Mucosa of rectum (tissue), 2 donors: ENCODE measurements at regions not wholly inside any gene's neighbourhood (a gene's known extent, or its start where the extent isn't known, plus 50 kb on each side); places are given as distances from the start of the nearest gene placed in this dataset.

Experiments used
- H3K27ac ChIP-seq, 2 donors: one replicate each; pipeline ENCODE4 v1.7.0; 2013; ENCODE audit warnings: inconsistent platforms in 2 of 2, low read depth in 2 of 2, low read length in 2 of 2
- H3K27me3 ChIP-seq, 2 donors: one replicate each; pipeline ENCODE4 v1.7.0; 2013; ENCODE audit warnings: low read length in 2 of 2; ENCODE audit not compliant: control insufficient read depth in 2 of 2, insufficient read depth in 2 of 2
- H3K36me3 ChIP-seq, 2 donors: one replicate each; pipeline ENCODE4 v1.7.0; 2013; ENCODE audit warnings: low read length in 2 of 2; ENCODE audit not compliant: control insufficient read depth in 2 of 2, insufficient read depth in 2 of 2
- H3K4me1 ChIP-seq, 2 donors: one replicate each; pipeline ENCODE4 v1.7.0; 2013; ENCODE audit warnings: low read length in 2 of 2, mild to moderate bottlenecking in 1 of 2; ENCODE audit not compliant: control insufficient read depth in 2 of 2, insufficient read depth in 2 of 2
- H3K4me3 ChIP-seq, 2 donors: one replicate each; pipeline ENCODE4 v1.7.0; 2013; ENCODE audit warnings: low read length in 2 of 2
- H3K9ac ChIP-seq, 2 donors: one replicate each; pipeline ENCODE4 v1.7.0; 2013; ENCODE audit warnings: low read length in 2 of 2, low read depth in 1 of 2, mild to moderate bottlenecking in 1 of 2
- H3K9me3 ChIP-seq, 2 donors: one replicate each; pipeline ENCODE4 v1.7.0; 2013; ENCODE audit warnings: low read length in 2 of 2; ENCODE audit not compliant: control insufficient read depth in 2 of 2
- donor health status: healthy.
- donor health status: Normal muscosa, but diverticular disease.

DNA sequence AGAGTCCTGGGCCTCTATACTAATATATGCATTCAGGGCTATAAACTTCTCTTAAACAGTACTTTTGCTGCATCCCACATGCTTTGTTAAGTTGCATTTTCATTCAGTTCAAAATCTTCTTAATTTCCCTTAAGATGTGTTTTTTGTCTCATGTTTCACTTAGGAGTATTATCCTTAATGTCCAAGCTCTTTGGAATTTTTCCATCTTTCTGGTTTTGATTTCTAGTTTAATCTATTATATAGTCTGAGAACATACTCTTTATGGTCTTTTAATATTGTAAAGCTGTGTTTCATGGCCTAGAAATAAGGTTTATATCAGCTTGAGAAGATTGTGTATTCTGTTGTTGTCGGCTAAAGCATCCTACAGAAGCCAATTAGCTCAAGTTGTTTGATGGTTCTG, 1041.8 kb downstream of the PLA2G4A start:
- Histone ChIP-seq H3K9ac (no peak overlapping the region), H3K27me3 (no peaks in the 10 kb centered on the region), H3K4me1 (no peaks in the 10 kb centered on the region), H3K36me3 (no peaks in the 10 kb centered on the region), H3K4me3 (no peak overlapping the region), H3K9me3 (no peaks in the 10 kb centered on the region), H3K27ac (no peak overlapping the region)

DNA sequence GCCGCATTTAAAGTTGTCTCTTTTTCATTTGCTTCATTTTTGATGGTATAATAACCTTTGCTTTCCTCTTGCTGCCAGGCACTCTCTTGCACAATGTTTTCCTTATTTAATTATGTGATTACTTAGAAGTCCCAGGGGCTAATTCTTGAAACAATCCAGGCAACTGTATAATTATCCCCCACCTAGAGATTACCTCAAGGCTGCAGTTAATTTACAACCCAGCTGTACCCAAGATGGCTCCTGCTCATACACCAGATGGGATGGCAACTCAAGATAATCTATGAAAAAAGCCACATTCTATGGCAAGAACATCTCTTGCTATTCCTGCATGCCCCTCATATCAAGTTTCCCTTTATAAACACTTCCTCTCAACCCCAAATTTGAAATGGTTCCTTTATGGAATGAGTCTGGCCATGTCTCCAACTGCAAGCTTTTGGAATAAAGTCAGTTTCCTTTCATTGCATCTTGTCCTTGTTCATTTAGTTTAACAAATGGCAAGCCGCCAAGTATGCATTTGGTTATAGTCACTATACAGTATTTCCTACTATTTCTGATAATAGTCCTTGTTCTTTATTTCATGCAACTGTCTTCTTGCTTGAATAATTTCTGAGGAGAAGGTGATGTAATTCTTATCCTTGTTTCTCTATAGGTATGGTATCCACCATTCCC, 1042.6 kb downstream of the PLA2G4A start:
- H3K27ac ChIP-seq, result no peak overlapping the region
- H3K9me3 ChIP-seq, result peaks cover 0 to 2% of the 10 kb centered on the region in 2 donors
- H3K36me3 ChIP-seq, result no peaks in the 10 kb centered on the region
- no peaks in the 10 kb centered on the region for H3K4me1 ChIP-seq
- H3K4me3 ChIP-seq, result no peak overlapping the region
- H3K27me3 ChIP-seq, result no peaks in the 10 kb centered on the region
- H3K9ac ChIP-seq, result no peak overlapping the region

- Histone ChIP-seq H3K9ac (no peak overlapping the region), H3K27ac (no peak overlapping the region), H3K4me1 (no peaks in the 10 kb centered on the region), H3K4me3 (no peak overlapping the region), H3K9me3 (peaks cover 0 to 2% of the 10 kb centered on the region in 2 donors), H3K27me3 (no peaks in the 10 kb centered on the region), H3K36me3 (no peaks in the 10 kb centered on the region)
Observed at GRCh38 chr1:187872550-187872949, 1043.8 kb downstream of the PLA2G4A start.

GRCh38 chr1:187873126-187873525, 1044.4 kb downstream of the PLA2G4A start:
- Histone ChIP-seq H3K27ac (no peak overlapping the region), H3K9ac (no peak overlapping the region), H3K36me3 (no peaks in the 10 kb centered on the region), H3K27me3 (no peaks in the 10 kb centered on the region), H3K9me3 (peaks cover 0 to 2% of the 10 kb centered on the region in 2 donors), H3K4me1 (no peaks in the 10 kb centered on the region), H3K4me3 (no peak overlapping the region)

DNA sequence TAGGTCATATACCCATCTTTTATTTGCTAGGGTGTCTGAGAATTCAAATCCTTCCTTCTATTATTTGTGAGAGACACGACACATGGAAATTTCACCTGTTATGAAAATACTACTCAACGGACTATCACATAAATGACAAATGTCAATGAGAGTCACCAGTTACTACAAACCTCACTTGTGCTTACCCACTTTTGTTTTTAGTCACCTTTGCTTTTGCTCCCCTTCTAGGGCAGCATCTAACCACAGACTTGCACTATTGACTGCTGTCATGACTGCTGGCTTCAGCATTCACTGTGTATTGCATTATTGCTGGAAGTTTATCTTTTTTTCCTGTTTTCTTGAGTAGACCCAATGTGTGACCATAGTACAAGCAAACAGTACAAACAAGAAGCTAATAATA, 1048.0 kb downstream of the PLA2G4A start:
- Histone ChIP-seq H3K27me3 (no peaks in the 10 kb centered on the region), H3K4me1 (no peaks in the 10 kb centered on the region), H3K9me3 (peaks cover 0 to 2% of the 10 kb centered on the region in 2 donors), H3K4me3 (no peak overlapping the region), H3K36me3 (no peaks in the 10 kb centered on the region), H3K27ac (no peak overlapping the region), H3K9ac (no peak overlapping the region)

DNA sequence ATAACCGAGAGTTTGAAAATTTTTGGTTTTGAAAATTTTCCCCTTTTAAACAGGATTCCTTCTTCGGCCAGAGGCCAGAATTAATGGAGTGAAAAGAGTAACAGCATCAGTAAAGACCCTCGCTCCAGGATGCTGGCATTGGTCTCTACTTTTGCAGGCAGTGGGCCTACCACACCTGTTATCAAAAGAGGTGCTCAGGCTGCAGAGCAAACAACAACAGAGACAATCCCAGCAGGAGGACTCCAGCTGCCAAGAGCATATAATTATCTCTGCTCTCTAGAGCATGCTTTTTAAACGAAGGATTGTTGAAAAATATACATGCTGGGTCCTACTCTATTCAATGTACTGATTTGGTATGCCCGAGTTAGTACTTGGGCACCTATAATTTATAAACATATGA, 1048.5 kb downstream of the PLA2G4A start:
- Histone ChIP-seq H3K27ac (no peak overlapping the region), H3K4me1 (no peaks in the 10 kb centered on the region), H3K9ac (no peak overlapping the region), H3K4me3 (no peak overlapping the region), H3K36me3 (no peaks in the 10 kb centered on the region), H3K27me3 (no peaks in the 10 kb centered on the region), H3K9me3 (peaks cover 0 to 2% of the 10 kb centered on the region in 2 donors)

DNA sequence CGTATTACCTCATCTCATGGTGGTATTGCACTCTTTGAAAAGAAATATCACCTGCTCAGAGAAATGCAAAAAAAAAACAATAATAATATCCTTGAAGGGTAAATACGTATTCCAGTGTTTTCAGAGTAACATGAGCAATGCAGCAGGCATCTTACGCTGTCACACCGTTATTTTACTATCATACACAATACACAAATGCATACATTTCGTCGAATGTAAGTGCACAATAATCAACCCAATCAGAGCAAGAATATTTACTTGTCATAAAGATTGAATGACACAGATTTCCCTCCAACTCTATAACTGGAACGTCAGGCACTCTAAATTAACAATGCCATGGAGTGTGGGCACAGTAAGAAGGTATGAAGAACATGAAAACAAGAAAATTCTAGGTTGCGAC, 1050.1 kb downstream of the PLA2G4A start:
- Histone ChIP-seq H3K9me3 (peaks cover 0 to 2% of the 10 kb centered on the region in 2 donors), H3K27ac (no peak overlapping the region), H3K27me3 (no peaks in the 10 kb centered on the region), H3K4me3 (no peak overlapping the region), H3K4me1 (no peaks in the 10 kb centered on the region), H3K9ac (no peak overlapping the region), H3K36me3 (no peaks in the 10 kb centered on the region)

DNA sequence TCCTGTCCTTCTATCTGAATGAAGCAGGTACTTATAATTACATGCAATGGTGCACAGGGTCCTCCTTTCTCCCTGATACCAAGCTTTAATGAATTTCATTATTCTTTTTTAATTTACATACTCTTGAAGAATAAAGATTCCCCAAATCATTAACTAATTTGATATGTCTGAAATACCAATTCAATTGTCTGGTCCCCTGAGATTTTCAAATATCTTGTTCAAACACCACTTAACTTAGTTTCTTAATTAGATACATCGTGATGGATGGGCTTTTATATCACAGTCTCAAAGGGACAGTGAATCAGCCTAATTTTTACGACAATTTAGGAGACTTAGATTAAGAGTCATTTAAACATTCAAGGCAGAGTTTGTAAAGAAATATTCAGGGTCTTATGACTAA, 1054.6 kb downstream of the PLA2G4A start:
- H3K9me3 ChIP-seq, result no peaks in the 10 kb centered on the region
- H3K4me1 ChIP-seq, result no peaks in the 10 kb centered on the region
- no peak overlapping the region for H3K9ac ChIP-seq
- H3K36me3 ChIP-seq, result no peaks in the 10 kb centered on the region
- H3K27me3 ChIP-seq, result no peaks in the 10 kb centered on the region
- no peak overlapping the region for H3K27ac ChIP-seq
- no peak overlapping the region for H3K4me3 ChIP-seq

GRCh38 chr1:187891993-187892682, 1063.4 kb downstream of the PLA2G4A start:
- no peaks in the 10 kb centered on the region for H3K9me3 ChIP-seq
- no peak overlapping the region for H3K9ac ChIP-seq
- H3K4me3 ChIP-seq, result no peak overlapping the region
- no peak overlapping the region for H3K27ac ChIP-seq
- H3K27me3 ChIP-seq, result no peaks in the 10 kb centered on the region
- H3K4me1 ChIP-seq, result no peaks in the 10 kb centered on the region
- H3K36me3 ChIP-seq, result no peaks in the 10 kb centered on the region

DNA sequence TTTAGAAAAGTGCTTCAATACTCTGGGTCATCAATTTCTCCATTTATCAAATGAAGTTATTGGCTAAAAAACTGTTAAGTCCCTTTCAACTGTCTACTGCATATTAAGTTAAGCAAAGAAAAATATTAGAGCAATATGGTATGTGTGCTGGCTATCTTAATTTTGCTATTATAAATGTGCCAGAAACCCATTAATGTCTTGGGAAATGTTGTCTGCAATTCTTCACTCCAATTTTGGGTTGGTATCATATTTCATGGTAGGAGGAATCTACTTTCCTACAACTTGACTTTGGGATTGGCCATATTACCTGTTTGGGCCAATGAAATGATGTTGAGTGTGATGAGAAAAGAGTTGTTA, 1063.9 kb downstream of the PLA2G4A start:
- Histone ChIP-seq H3K9me3 (no peaks in the 10 kb centered on the region), H3K27ac (no peak overlapping the region), H3K36me3 (no peaks in the 10 kb centered on the region), H3K27me3 (no peaks in the 10 kb centered on the region), H3K9ac (no peak overlapping the region), H3K4me3 (no peak overlapping the region), H3K4me1 (no peaks in the 10 kb centered on the region)
